GM12878 (cell line): ENCODE measurements at regions not wholly inside any gene's neighbourhood (a gene's known extent, or its start where the extent isn't known, plus 50 kb on each side); places are given as distances from the start of the nearest gene placed in this dataset.

Experiments
- ATAC-seq: fragments of 200-7000 bp; cut with Tn5 transposase; 3 replicates; pipeline ENCODE4 v1.9.1; 2020; ENCODE audit warnings: mild to moderate bottlenecking, moderate library complexity
- BruUV-seq: library from RNA; stranded (reverse); fragments of 400-500 nt; replicated peaks from 2 replicates; lab custom pipeline; 2021; lab: Mats Ljungman, UMichigan
- CTCF ChIA-PET: fragments of 300-600 bp; sonication (Branson Sonifier 250); formaldehyde crosslinking; extraction: SDS; loops from one replicate; lab custom pipeline; 2021; ENCODE audit warnings: inconsistent platforms; lab: Yijun Ruan, JAX
- POLR2A ChIA-PET: fragments of 350-600 bp; formaldehyde crosslinking; extraction: SDS; loops from one replicate; lab custom pipeline; 2021; ENCODE audit warnings: inconsistent platforms; lab: Charles Lee
- RAD21 ChIA-PET: fragments of 300-600 bp; sonication (Branson Sonifier 250); formaldehyde crosslinking; loops from one replicate; lab custom pipeline; 2023; ENCODE audit warnings: antibody characterized with exemption; ENCODE audit not compliant: unreplicated experiment; lab: Charles Lee
- SMC1A ChIA-PET: fragments of 300-600 bp; sonication (Branson Sonifier 250); formaldehyde crosslinking; loops from one replicate; lab custom pipeline; 2023; ENCODE audit not compliant: unreplicated experiment, uncharacterized antibody; lab: Charles Lee
- DNase-seq: peaks from one replicate; pipeline ENCODE4 v3.0.0-alpha.2; 2011; ENCODE audit warnings: low read depth, low spot score
- FAIRE-seq: peaks from 3 replicates; lab custom pipeline; 2011; peaks lifted over from hg19 to GRCh38; lab: Jason Lieb, UNC
- H2AFZ ChIP-seq: 2 replicates; pipeline ENCODE4 v1.6.0; 2011; ENCODE audit warnings: low read depth, low read length, control low read depth; ENCODE audit not compliant: control insufficient read depth
- H3K27ac ChIP-seq: 2 replicates; pipeline ENCODE4 v1.5.1; 2011; ENCODE audit warnings: control low read depth; ENCODE audit not compliant: control insufficient read depth, insufficient read depth
- H3K27me3 ChIP-seq, 2 experiments: replicated peaks in 1 of 2; 2 replicates each; pipeline versions ENCODE4 v1.6.0 to v1.6.1; 2011; ENCODE audit warnings: low read length in 1 of 2; ENCODE audit not compliant: control insufficient read depth in 2 of 2, insufficient read depth in 2 of 2
- H3K36me3 ChIP-seq, 2 experiments: 2 replicates each; pipeline ENCODE4 v1.5.1; 2011; ENCODE audit warnings: low read length in 1 of 2; ENCODE audit not compliant: control insufficient read depth in 2 of 2, insufficient read depth in 2 of 2
- H3K4me1 ChIP-seq: 2 replicates; pipeline ENCODE4 v1.6.1; 2011; ENCODE audit warnings: mild to moderate bottlenecking, low read length, moderate library complexity, mixed read lengths; ENCODE audit not compliant: control insufficient read depth, insufficient read depth
- H3K4me2 ChIP-seq: 2 replicates; pipeline ENCODE4 v1.6.0; 2011; ENCODE audit warnings: control low read depth; ENCODE audit not compliant: control insufficient read depth, insufficient read depth
- H3K4me3 ChIP-seq: fragments of 200-600 bp; sonication (generic); 2 replicates; pipeline ENCODE4 v1.5.1; 2016
- H3K79me2 ChIP-seq: 2 replicates; pipeline ENCODE4 v1.6.0; 2011; ENCODE audit warnings: low read length; ENCODE audit not compliant: control insufficient read depth, insufficient read depth
- H3K9ac ChIP-seq: 2 replicates; pipeline ENCODE4 v1.8.0; 2011; ENCODE audit warnings: low read length, control low read depth, mixed read lengths; ENCODE audit not compliant: control insufficient read depth, insufficient read depth
- H3K9me3 ChIP-seq: replicated peaks from 3 replicates; pipeline ENCODE4 v1.5.1; 2011; ENCODE audit warnings: mild to moderate bottlenecking, low read length; ENCODE audit not compliant: control insufficient read depth, insufficient read depth
- H4K20me1 ChIP-seq: 2 replicates; pipeline ENCODE4 v1.6.0; 2011; ENCODE audit not compliant: control insufficient read depth, insufficient read depth
- BHLHE40 ChIP-seq, 2 experiments: fragments of 450-650 bp in 1 of 2; IDR thresholded peaks; 2 replicates each; pipeline ENCODE4 v1.6.1; 2011 to 2017; ENCODE audit warnings: low read depth in 2 of 2, borderline replicate concordance in 1 of 2, improper control_type of control experiment in 1 of 2, low read length in 1 of 2, mild to moderate bottlenecking in 1 of 2
- CHD2 ChIP-seq: IDR thresholded peaks from 2 replicates; pipeline ENCODE4 v1.6.1; 2011; ENCODE audit warnings: low read depth, low read length, improper control_type of control experiment, borderline replicate concordance
- CHD4 ChIP-seq: fragments of 200-600 bp; sonication (generic); IDR thresholded peaks from 2 replicates; pipeline ENCODE4 v1.6.1; 2016; ENCODE audit warnings: mild to moderate bottlenecking
- FOXM1 ChIP-seq: IDR thresholded peaks from 2 replicates; pipeline ENCODE4 v1.6.1; 2012; ENCODE audit warnings: low read depth, mild to moderate bottlenecking, inconsistent platforms, low read length, moderate library complexity
- NFYB ChIP-seq: IDR thresholded peaks from 2 replicates; pipeline ENCODE4 v1.6.1; 2011; ENCODE audit warnings: low read depth, mild to moderate bottlenecking, low read length, improper control_type of control experiment, moderate library complexity; ENCODE audit not compliant: insufficient read depth
- SREBF1 ChIP-seq: IDR thresholded peaks from 2 replicates; pipeline ENCODE4 v1.6.1; 2012; ENCODE audit warnings: mild to moderate bottlenecking, low read length
- WGBS: methylation state at CpG from one replicate; pipeline ENCODE4 v1.1.6; 2016; ENCODE audit warnings: low lambda C conversion rate; ENCODE audit not compliant: insufficient replicate concordance, insufficient coverage; ENCODE audit errors: missing lambda C conversion rate; 5-methylcytosine and 5-hydroxymethylcytosine counted together
- in situ Hi-C: fragments of 300-500 bp; cut with MboI; formaldehyde crosslinking; loops from 9 replicates; pipeline ENCODE4 v1.14.3; 2018; ENCODE audit warnings: mixed read lengths
- intact Hi-C: fragments of 100-400 bp; cut with micrococcal nuclease; formaldehyde crosslinking; loops from one replicate; pipeline ENCODE4 v1.14.2; 2022; ENCODE audit not compliant: unreplicated experiment
- TF ChIP-seq, protein P1 (sequence below): IDR thresholded peaks from 2 replicates; pipeline ENCODE4 v1.6.1; 2012; ENCODE audit warnings: low read length, inconsistent platforms
- TF ChIP-seq, protein P2 (sequence below): fragments of 450-650 bp; formaldehyde crosslinking; IDR thresholded peaks from 2 replicates; pipeline ENCODE4 v1.5.0; 2022; ENCODE audit warnings: mild to moderate bottlenecking, missing genetic modification characterization

DNA sequence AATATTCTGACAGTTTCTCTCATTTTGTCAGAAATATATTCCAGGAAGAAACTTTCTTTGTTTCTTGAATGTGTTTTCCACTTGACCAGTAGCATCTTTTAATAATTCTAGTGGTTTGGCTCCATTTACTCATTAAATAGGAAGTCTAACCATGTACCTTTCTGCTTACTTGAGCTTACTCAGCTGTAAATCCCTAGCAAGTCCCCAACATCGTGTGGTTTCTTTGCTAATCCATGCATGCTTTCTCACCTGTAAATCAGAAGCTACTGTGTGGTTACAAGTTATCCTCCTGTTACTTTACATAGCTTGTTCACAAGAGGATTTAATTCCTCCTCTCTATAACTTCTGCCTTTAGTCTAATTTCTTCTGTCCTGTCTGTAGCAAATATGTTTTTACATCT lies 227.7 kb downstream of the FSCB start:
- H3K4me1 ChIP-seq: no peaks in the 10 kb centered on the region
- DNase-seq (no peak), ATAC-seq (no peak), FAIRE-seq (no peak)
- H2AFZ ChIP-seq: no peak overlapping the region
- no peaks in the 10 kb centered on the region for H3K27me3 ChIP-seq
- ChIA-PET RAD21 (no interaction called here), POLR2A (no interaction called here), CTCF (no interaction called here), SMC1A (no interaction called here)
- BruUV-seq: no TSS peak
- no peak overlapping the region for H3K9ac ChIP-seq
- intact Hi-C loops (no loop called here), in situ Hi-C loops (no loop called here)
- no peak overlapping the region for H3K4me3 ChIP-seq
- TF ChIP-seq FOXM1: no peak
- TF ChIP-seq, protein P1, sequence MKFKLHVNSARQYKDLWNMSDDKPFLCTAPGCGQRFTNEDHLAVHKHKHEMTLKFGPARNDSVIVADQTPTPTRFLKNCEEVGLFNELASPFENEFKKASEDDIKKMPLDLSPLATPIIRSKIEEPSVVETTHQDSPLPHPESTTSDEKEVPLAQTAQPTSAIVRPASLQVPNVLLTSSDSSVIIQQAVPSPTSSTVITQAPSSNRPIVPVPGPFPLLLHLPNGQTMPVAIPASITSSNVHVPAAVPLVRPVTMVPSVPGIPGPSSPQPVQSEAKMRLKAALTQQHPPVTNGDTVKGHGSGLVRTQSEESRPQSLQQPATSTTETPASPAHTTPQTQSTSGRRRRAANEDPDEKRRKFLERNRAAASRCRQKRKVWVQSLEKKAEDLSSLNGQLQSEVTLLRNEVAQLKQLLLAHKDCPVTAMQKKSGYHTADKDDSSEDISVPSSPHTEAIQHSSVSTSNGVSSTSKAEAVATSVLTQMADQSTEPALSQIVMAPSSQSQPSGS: no peak
- H3K27ac ChIP-seq: no peak overlapping the region
- no peaks in the 10 kb centered on the region for H3K9me3 ChIP-seq
- no peaks in the 10 kb centered on the region for H4K20me1 ChIP-seq
- H3K4me2 ChIP-seq: no peak overlapping the region
- no peaks in the 10 kb centered on the region for H3K36me3 ChIP-seq
- no peaks in the 10 kb centered on the region for H3K79me2 ChIP-seq
- WGBS: 0% methylated on average over 1 of the region's 1 CpG

DNA sequence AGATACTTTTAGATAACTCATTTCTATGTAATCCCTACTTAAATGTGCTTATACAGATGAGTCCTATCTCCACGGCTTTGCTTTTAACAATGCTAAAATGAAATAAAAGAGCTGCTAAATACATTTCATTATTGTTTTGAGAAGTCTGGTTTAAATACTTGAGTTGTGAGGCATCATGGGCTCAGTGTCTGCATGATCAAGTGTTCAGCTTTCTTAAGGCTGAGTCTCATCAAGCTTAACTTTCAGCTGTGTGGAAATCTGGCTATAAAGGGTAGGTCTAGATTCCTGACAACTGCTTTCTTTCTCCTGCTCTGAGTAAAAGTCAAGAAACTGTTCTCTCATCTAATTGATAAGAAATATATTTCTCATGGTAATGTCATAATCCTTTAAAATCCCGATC lies 235.4 kb downstream of the FSCB start:
- 13% methylated on average over 2 of the region's 2 CpGs for WGBS
- Histone ChIP-seq H3K4me1 (no peaks in the 10 kb centered on the region), H3K79me2 (no peaks in the 10 kb centered on the region), H3K27me3 (no peaks in the 10 kb centered on the region), H3K36me3 (no peaks in the 10 kb centered on the region), H3K9me3 (no peaks in the 10 kb centered on the region), H3K9ac (no peak overlapping the region), H3K4me3 (no peak overlapping the region), H3K4me2 (no peak overlapping the region), H3K27ac (no peak overlapping the region), H2AFZ (no peak overlapping the region), H4K20me1 (no peaks in the 10 kb centered on the region)
- DNase-seq: no peak
- intact Hi-C loops (no loop called here), in situ Hi-C loops (no loop called here)
- ATAC-seq: no peak
- no peak for FAIRE-seq
- no TSS peak for BruUV-seq
- ChIA-PET CTCF (no interaction called here), SMC1A (no interaction called here), RAD21 (no interaction called here), POLR2A (no interaction called here)
- TF ChIP-seq CHD4 (no peak), CHD2 (no peak), NFYB (no peak), BHLHE40 (IDR thresholded peaks at IDR 0.05; ENCODE audit: borderline replicate concordance in 1 of 2, low read depth in 2 of 2, low read length in 1 of 2) (no peak), SREBF1 (no peak)
- TF ChIP-seq, protein P2, sequence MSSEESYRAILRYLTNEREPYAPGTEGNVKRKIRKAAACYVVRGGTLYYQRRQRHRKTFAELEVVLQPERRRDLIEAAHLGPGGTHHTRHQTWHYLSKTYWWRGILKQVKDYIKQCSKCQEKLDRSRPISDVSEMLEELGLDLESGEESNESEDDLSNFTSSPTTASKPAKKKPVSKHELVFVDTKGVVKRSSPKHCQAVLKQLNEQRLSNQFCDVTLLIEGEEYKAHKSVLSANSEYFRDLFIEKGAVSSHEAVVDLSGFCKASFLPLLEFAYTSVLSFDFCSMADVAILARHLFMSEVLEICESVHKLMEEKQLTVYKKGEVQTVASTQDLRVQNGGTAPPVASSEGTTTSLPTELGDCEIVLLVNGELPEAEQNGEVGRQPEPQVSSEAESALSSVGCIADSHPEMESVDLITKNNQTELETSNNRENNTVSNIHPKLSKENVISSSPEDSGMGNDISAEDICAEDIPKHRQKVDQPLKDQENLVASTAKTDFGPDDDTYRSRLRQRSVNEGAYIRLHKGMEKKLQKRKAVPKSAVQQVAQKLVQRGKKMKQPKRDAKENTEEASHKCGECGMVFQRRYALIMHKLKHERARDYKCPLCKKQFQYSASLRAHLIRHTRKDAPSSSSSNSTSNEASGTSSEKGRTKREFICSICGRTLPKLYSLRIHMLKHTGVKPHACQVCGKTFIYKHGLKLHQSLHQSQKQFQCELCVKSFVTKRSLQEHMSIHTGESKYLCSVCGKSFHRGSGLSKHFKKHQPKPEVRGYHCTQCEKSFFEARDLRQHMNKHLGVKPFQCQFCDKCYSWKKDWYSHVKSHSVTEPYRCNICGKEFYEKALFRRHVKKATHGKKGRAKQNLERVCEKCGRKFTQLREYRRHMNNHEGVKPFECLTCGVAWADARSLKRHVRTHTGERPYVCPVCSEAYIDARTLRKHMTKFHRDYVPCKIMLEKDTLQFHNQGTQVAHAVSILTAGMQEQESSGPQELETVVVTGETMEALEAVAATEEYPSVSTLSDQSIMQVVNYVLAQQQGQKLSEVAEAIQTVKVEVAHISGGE: no peak
